ENCODE measurements at regions not wholly inside any gene's neighbourhood (a gene's known extent, or its start where the extent isn't known, plus 50 kb on each side); places are given as distances from the start of the nearest gene placed in this dataset.

- H3K79me2 ChIP-seq (ENCODE audit: control insufficient read depth in 1 of 2, insufficient read depth in 2 of 2, low read length in 2 of 2), result no peaks in the 10 kb centered on the region
- H3K4me1 ChIP-seq (replicated peaks in 1 of 4; ENCODE audit: control insufficient read depth in 3 of 4, insufficient read depth in 4 of 4, low read length in 3 of 4), result peaks cover 0 to 2% (median 0%) of the 10 kb centered on the region in 4 experiments; a peak in 1 of 7 replicates
- no peaks in the 10 kb centered on the region for H3K79me1 ChIP-seq (ENCODE audit: low read depth, low read length)
- no peak for TF ChIP-seq RXRA (IDR thresholded peaks at IDR 0.05; ENCODE audit: insufficient read depth, low read depth, low read length)
- 0 out of 4 replicates have a peak, but pooled peaks of 1 of the 2 experiments have one; percentile 3 for TF ChIP-seq RAD21 (IDR thresholded peaks at IDR 0.05 in 1 of 2, conservative IDR thresholded peaks at IDR 0.05 in 1 of 2; ENCODE audit: low read depth in 2 of 2, low read length in 2 of 2)
- POLR2A ChIA-PET (ENCODE audit: partially characterized antibody), result no interaction called here
- no peak overlapping the region for H3K4ac ChIP-seq (replicated peaks; ENCODE audit: insufficient read length, low read depth, low read length)
- H3K23ac ChIP-seq (ENCODE audit: insufficient read length), result no peak overlapping the region
- no peak overlapping the region for H3K9ac ChIP-seq (replicated peaks in 1 of 4; ENCODE audit: extremely low read depth in 1 of 4, low read depth in 3 of 4, low read length in 3 of 4)
- no peaks in the 10 kb centered on the region; the same call in 1 of the 2 replicates for H3K23me2 ChIP-seq (ENCODE audit: low read depth, low read length)
- DNase-seq (ENCODE audit: low read depth in 1 of 2, low spot score in 2 of 2), result no peak
- H3K27me3 ChIP-seq (replicated peaks in 1 of 4; ENCODE audit: control insufficient read depth in 3 of 4, extremely low read depth in 1 of 4, insufficient read depth in 3 of 4, low read length in 3 of 4), result no peaks in the 10 kb centered on the region
- no peak overlapping the region for H2AK5ac ChIP-seq (ENCODE audit: low read depth, low read length)
- no peak overlapping the region for H2BK120ac ChIP-seq (replicated peaks; ENCODE audit: low read depth, low read length)
- no peak overlapping the region for H3K27ac ChIP-seq (ENCODE audit: low read depth, low read length)
- H3K4me2 ChIP-seq (ENCODE audit: insufficient read depth in 1 of 2, low read depth in 2 of 2, low read length in 2 of 2), result no peak overlapping the region
- CTCF ChIA-PET (ENCODE audit: partially characterized antibody), result no interaction called here
- no peak overlapping the region for H3K4me3 ChIP-seq (ENCODE audit: extremely low read depth in 1 of 4, insufficient read depth in 2 of 4, low read depth in 3 of 4, low read length in 4 of 4)
- H2BK5ac ChIP-seq (ENCODE audit: low read depth, low read length), result no peak overlapping the region
- no peak overlapping the region for H2BK20ac ChIP-seq (ENCODE audit: low read length)
- H3K9me3 ChIP-seq (ENCODE audit: insufficient read depth in 2 of 2, low read depth in 1 of 2, low read length in 1 of 2), result no peaks in the 10 kb centered on the region
- H2AFZ ChIP-seq (ENCODE audit: low read length), result no peak overlapping the region
- H4K8ac ChIP-seq (ENCODE audit: extremely low read depth, insufficient read depth, low read length), result no peak overlapping the region
- H3K36me3 ChIP-seq (ENCODE audit: control insufficient read depth in 2 of 4, insufficient read depth in 4 of 4, low read length in 3 of 4), result no peaks in the 10 kb centered on the region
- no peaks in the 10 kb centered on the region for H4K20me1 ChIP-seq (replicated peaks in 1 of 2; ENCODE audit: control insufficient read depth in 1 of 2, insufficient read depth in 2 of 2, low read length in 2 of 2)
- H2BK12ac ChIP-seq (ENCODE audit: low read depth, low read length), result no peak overlapping the region
- H4K91ac ChIP-seq (replicated peaks; ENCODE audit: insufficient read length, low read length), result no peak overlapping the region
- H3K56ac ChIP-seq (replicated peaks; ENCODE audit: insufficient read length, low read depth, low read length), result no peak overlapping the region
- H4K5ac ChIP-seq (ENCODE audit: insufficient read length, low read depth, low read length), result no peak overlapping the region
- no peak overlapping the region for H3K14ac ChIP-seq (ENCODE audit: insufficient read length)
- H3K18ac ChIP-seq (ENCODE audit: extremely low read depth, low read length), result no peak overlapping the region
- H2BK15ac ChIP-seq (ENCODE audit: low read length), result no peak overlapping the region
- FAIRE-seq, result no peak
- WGBS, 2 experiments (ENCODE audit: extremely low coverage in 1 of 2, insufficient coverage in 1 of 2, insufficient read length in 1 of 2, insufficient replicate concordance in 2 of 2, low coverage in 1 of 2, low lambda C conversion rate in 2 of 2, missing lambda C conversion rate in 1 of 2), result 100% methylated on average over 1 of the region's 1 CpG; no CpG with 5 or more reads in 1 of the 2 experiments
Observed at GRCh38 chr13:103328899-103329298, 262.7 kb upstream of the SLC10A2 start.
